ENCODE measurements at regions not wholly inside any gene's neighbourhood (a gene's known extent, or its start where the extent isn't known, plus 50 kb on each side); places are given as distances from the start of the nearest gene placed in this dataset.

GRCh38 chr6:137739544-137739943, 127.5 kb upstream of the TNFAIP3 start:
- no peak for TF ChIP-seq POLR2A (IDR thresholded peaks at IDR 0.05; ENCODE audit: low read depth, low read length)
- TF ChIP-seq SP1 (IDR thresholded peaks at IDR 0.05; ENCODE audit: low read depth, low read length): no peak
- TF ChIP-seq CREB1 (IDR thresholded peaks at IDR 0.05; ENCODE audit: low read depth): no peak
- no peak for TF ChIP-seq CBX3 (IDR thresholded peaks at IDR 0.05; ENCODE audit: borderline replicate concordance, low read depth)
- no peak for TF ChIP-seq CTCF (IDR thresholded peaks at IDR 0.05 in 2 of 3, conservative IDR thresholded peaks at IDR 0.05 in 1 of 3; ENCODE audit: control insufficient read depth in 2 of 3, extremely low read depth in 1 of 3, insufficient read depth in 1 of 3, low read depth in 3 of 3, low read length in 3 of 3)
- TF ChIP-seq EZH2 (IDR thresholded peaks at IDR 0.05; ENCODE audit: borderline replicate concordance, control insufficient read depth, low read depth, low read length): no peak
- no peak for TF ChIP-seq RFX5 (IDR thresholded peaks at IDR 0.05; ENCODE audit: low read depth, low read length)
- TF ChIP-seq HDGF (IDR thresholded peaks at IDR 0.05): no peak
- TF ChIP-seq MAX (IDR thresholded peaks at IDR 0.05; ENCODE audit: low read depth, low read length): no peak
- no peak for TF ChIP-seq USF2 (IDR thresholded peaks at IDR 0.05; ENCODE audit: borderline replicate concordance, low read depth, low read length)
- no peak for TF ChIP-seq EP300 (IDR thresholded peaks at IDR 0.05; ENCODE audit: borderline replicate concordance in 1 of 2, control insufficient read depth in 1 of 2, low read depth in 2 of 2, low read length in 2 of 2)
